ENCODE measurements at regions not wholly inside any gene's neighbourhood (a gene's known extent, or its start where the extent isn't known, plus 50 kb on each side); places are given as distances from the start of the nearest gene placed in this dataset.

DNA sequence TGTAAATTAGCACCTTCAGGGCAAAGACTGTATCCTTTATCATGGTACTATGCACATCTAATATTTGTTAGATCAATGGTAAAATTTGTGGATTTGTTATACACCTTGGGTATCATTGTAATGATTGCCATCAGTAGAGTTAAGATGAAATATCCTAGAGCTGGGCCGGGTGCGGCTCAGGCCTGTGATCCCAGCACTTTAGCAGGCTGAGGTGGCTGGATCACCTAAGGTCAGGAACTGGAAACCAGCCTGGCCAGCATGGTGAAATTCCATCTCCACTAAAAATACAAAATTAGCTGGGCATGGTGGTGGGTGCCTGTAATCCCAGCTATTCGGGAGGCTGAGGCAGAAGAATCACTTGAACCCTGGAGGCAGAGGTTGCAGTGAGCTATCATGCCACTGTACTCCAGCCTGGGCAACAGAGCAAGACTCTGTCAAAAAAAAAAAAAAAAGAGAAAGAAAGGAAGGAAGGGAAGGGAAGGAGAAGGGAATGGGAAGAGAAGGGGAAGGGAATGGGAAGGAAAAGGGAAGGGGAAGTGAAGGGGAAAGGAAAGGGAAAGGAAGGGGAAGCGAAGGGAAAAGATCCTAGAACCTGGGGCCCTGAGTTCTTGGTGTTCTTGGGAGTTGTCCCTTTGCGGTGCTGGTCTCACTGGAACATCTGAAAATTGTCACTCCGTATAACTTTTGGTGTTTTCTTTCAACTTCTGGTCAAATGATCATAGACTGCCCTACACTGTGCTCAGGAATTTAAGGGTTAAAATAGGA is 71.1 kb upstream of the NEUROD1 start:
- Mint-ChIP-seq H3K27ac (ENCODE audit: unreplicated experiment) (no peak overlapping the region), H3K36me3 (ENCODE audit: low read depth, unreplicated experiment) (no peaks in the 10 kb centered on the region), H3K4me1 (ENCODE audit: unreplicated experiment) (peaks cover 16% of the 10 kb centered on the region), H3K9me3 (ENCODE audit: unreplicated experiment) (no peaks in the 10 kb centered on the region), H3K27me3 (ENCODE audit: unreplicated experiment) (no peaks in the 10 kb centered on the region), H3K4me3 (ENCODE audit: unreplicated experiment) (no peak overlapping the region)
- TF ChIP-seq, protein P1, sequence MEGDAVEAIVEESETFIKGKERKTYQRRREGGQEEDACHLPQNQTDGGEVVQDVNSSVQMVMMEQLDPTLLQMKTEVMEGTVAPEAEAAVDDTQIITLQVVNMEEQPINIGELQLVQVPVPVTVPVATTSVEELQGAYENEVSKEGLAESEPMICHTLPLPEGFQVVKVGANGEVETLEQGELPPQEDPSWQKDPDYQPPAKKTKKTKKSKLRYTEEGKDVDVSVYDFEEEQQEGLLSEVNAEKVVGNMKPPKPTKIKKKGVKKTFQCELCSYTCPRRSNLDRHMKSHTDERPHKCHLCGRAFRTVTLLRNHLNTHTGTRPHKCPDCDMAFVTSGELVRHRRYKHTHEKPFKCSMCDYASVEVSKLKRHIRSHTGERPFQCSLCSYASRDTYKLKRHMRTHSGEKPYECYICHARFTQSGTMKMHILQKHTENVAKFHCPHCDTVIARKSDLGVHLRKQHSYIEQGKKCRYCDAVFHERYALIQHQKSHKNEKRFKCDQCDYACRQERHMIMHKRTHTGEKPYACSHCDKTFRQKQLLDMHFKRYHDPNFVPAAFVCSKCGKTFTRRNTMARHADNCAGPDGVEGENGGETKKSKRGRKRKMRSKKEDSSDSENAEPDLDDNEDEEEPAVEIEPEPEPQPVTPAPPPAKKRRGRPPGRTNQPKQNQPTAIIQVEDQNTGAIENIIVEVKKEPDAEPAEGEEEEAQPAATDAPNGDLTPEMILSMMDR (IDR thresholded peaks at IDR 0.05; ENCODE audit: unreplicated experiment): no peak
- DNase-seq (ENCODE audit: low spot score): no peak

DNA sequence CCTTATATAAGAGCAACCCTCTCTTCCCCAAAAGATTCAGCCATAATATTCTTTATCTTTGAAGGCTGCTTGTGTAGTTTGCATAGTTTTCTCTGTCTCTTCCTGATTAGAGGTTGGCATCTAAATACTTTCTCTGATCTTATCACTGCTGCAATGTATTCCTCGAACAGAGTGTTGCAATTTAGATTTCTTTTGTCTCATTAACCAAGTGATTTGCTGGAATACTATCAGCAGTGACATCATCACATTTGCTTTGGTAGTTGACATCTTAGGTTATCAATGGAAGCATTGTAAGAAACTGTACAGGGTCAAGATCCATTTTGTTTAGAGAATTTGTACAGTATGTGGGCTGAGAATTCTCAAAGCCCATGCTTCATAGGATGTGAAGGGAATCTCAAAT is 72.0 kb upstream of the NEUROD1 start:
- Mint-ChIP-seq H3K4me1 (ENCODE audit: unreplicated experiment) (peaks cover 16% of the 10 kb centered on the region), H3K36me3 (ENCODE audit: low read depth, unreplicated experiment) (no peaks in the 10 kb centered on the region), H3K27ac (ENCODE audit: unreplicated experiment) (no peak overlapping the region), H3K9me3 (ENCODE audit: unreplicated experiment) (no peaks in the 10 kb centered on the region), H3K27me3 (ENCODE audit: unreplicated experiment) (no peaks in the 10 kb centered on the region), H3K4me3 (ENCODE audit: unreplicated experiment) (no peak overlapping the region)
- no peak for DNase-seq (ENCODE audit: low spot score)
- TF ChIP-seq, protein P1 (IDR thresholded peaks at IDR 0.05; ENCODE audit: unreplicated experiment): no peak

DNA sequence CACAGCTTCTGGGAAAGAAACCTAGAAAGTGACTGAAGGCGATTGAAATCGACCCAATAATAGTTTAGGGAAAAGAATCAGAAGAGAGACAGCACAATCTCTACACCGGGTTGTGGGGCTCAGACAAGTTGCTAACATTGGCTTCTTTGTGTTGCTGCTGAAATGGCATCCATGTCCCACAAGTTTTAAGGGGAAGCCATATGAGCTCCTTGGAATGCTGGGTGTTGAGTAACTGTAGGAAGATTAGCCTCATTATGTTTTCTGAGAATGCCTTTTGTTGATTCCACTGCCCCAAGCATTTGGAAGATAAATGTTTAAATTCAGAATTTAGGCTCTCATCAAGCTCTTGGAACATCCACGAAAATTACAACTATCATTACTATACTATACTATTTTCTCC is 73.4 kb upstream of the NEUROD1 start:
- H3K36me3 Mint-ChIP-seq (ENCODE audit: low read depth, unreplicated experiment): no peaks in the 10 kb centered on the region
- H3K4me3 Mint-ChIP-seq (ENCODE audit: unreplicated experiment): no peak overlapping the region
- no peaks in the 10 kb centered on the region for H3K27me3 Mint-ChIP-seq (ENCODE audit: unreplicated experiment)
- peaks cover 16% of the 10 kb centered on the region for H3K4me1 Mint-ChIP-seq (ENCODE audit: unreplicated experiment)
- H3K27ac Mint-ChIP-seq (ENCODE audit: unreplicated experiment): no peak overlapping the region
- no peaks in the 10 kb centered on the region for H3K9me3 Mint-ChIP-seq (ENCODE audit: unreplicated experiment)
- DNase-seq (ENCODE audit: low spot score): no peak
- TF ChIP-seq, protein P1 (IDR thresholded peaks at IDR 0.05; ENCODE audit: unreplicated experiment): no peak

DNA sequence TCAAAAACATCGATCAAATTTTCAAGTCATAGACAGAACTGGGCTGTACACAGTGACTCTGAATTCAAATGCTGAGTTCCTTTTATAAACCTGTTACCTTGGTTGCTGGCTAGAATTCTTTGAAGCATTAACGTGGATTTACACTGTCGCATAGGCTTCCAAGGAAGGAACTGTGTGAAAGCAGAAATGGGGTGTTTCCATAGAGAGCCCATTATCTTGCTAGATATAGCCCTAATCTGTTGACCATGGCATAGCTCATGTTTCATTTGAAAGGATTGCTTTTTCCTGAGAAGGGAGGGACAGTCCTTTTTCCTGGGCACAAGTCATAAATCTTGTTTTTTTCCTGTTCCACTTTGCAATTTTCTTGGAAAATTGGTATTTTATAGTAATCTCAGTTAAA is 73.8 kb upstream of the NEUROD1 start:
- H3K4me3 Mint-ChIP-seq (ENCODE audit: unreplicated experiment): no peak overlapping the region
- DNase-seq (ENCODE audit: low spot score): no peak
- TF ChIP-seq, protein P1 (IDR thresholded peaks at IDR 0.05; ENCODE audit: unreplicated experiment): no peak
- H3K27ac Mint-ChIP-seq (ENCODE audit: unreplicated experiment): no peak overlapping the region
- H3K4me1 Mint-ChIP-seq (ENCODE audit: unreplicated experiment): peaks cover 14% of the 10 kb centered on the region
- peaks cover 3% of the 10 kb centered on the region for H3K27me3 Mint-ChIP-seq (ENCODE audit: unreplicated experiment)
- H3K9me3 Mint-ChIP-seq (ENCODE audit: unreplicated experiment): no peaks in the 10 kb centered on the region
- H3K36me3 Mint-ChIP-seq (ENCODE audit: low read depth, unreplicated experiment): no peaks in the 10 kb centered on the region

DNA sequence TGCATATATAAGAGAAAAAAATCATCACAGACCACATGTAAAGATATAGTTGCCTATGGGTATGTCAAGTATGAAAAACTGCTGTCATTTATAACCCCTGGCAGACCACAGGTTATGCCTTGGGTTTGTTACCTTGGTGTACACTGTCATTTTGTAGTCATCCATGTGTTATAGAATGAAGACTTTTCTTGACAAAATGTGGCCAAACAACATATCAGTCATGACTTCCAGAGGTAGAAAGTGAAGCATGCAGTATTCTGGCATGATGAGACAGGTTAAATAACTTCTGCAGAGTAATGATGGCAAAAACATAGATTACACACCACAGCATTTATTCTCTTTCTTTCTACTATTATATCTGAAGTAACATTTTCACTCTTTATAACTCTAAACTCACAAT is 74.9 kb upstream of the NEUROD1 start:
- no peak overlapping the region for H3K4me3 Mint-ChIP-seq (ENCODE audit: unreplicated experiment)
- no peaks in the 10 kb centered on the region for H3K36me3 Mint-ChIP-seq (ENCODE audit: low read depth, unreplicated experiment)
- H3K9me3 Mint-ChIP-seq (ENCODE audit: unreplicated experiment): no peaks in the 10 kb centered on the region
- H3K27ac Mint-ChIP-seq (ENCODE audit: unreplicated experiment): no peak overlapping the region
- no peak for DNase-seq (ENCODE audit: low spot score)
- TF ChIP-seq, protein P1 (IDR thresholded peaks at IDR 0.05; ENCODE audit: unreplicated experiment): no peak
- H3K4me1 Mint-ChIP-seq (ENCODE audit: unreplicated experiment): peaks cover 14% of the 10 kb centered on the region
- peaks cover 5% of the 10 kb centered on the region for H3K27me3 Mint-ChIP-seq (ENCODE audit: unreplicated experiment)

Data from endothelial cell (in vitro differentiated cells).